ENCODE measurements at regions not wholly inside any gene's neighbourhood (a gene's known extent, or its start where the extent isn't known, plus 50 kb on each side); places are given as distances from the start of the nearest gene placed in this dataset.
A peak's percentile ranks its signal among the peaks of the same experiment; 100 is the strongest.

GRCh38 chr11:112593440-112593839 lies 332.8 kb upstream of the PLET1 start:
- no peak for DNase-seq

GRCh38 chr11:112596324-112596723 lies 335.7 kb upstream of the PLET1 start:
- no peak for DNase-seq

GRCh38 chr11:112597286-112597790 lies 336.7 kb upstream of the PLET1 start:
- DNase-seq = no peak

- DNase-seq = no peak
These were observed 338.6 kb upstream of the PLET1 start for GRCh38 chr11:112599265-112599664.

GRCh38 chr11:112599856-112600533 lies 339.3 kb upstream of the PLET1 start:
- no peak for DNase-seq

GRCh38 chr11:112605093-112605666 lies 344.5 kb upstream of the PLET1 start:
- DNase-seq = no peak

- DNase-seq = no peak
These were observed 346.0 kb upstream of the PLET1 start for GRCh38 chr11:112606656-112607055.

GRCh38 chr11:112608509-112608908 lies 347.8 kb upstream of the PLET1 start:
- DNase-seq = no peak

- DNase-seq = no peak
These were observed 349.8 kb upstream of the PLET1 start for GRCh38 chr11:112610494-112610893.

GRCh38 chr11:112610996-112611750 lies 350.0 kb upstream of the NCAM1 start:
- peak; percentile 11 for DNase-seq

- no peak for DNase-seq
These were observed 349.4 kb upstream of the NCAM1 start for GRCh38 chr11:112611771-112612170.

- no peak for DNase-seq
These were observed 348.9 kb upstream of the NCAM1 start for GRCh38 chr11:112612250-112612849.

GRCh38 chr11:112613051-112613972 lies 347.9 kb upstream of the NCAM1 start:
- peak; percentile 67 for DNase-seq

GRCh38 chr11:112614605-112615004 lies 346.6 kb upstream of the NCAM1 start:
- DNase-seq = no peak

GRCh38 chr11:112615238-112615637 lies 346.0 kb upstream of the NCAM1 start:
- DNase-seq = no peak

- no peak for DNase-seq
These were observed 345.3 kb upstream of the NCAM1 start for GRCh38 chr11:112615891-112616290.

- DNase-seq = no peak
These were observed 344.7 kb upstream of the NCAM1 start for GRCh38 chr11:112616327-112617097.

- DNase-seq = no peak
These were observed 344.2 kb upstream of the NCAM1 start for GRCh38 chr11:112617098-112617425.

GRCh38 chr11:112617977-112618826 lies 343.0 kb upstream of the NCAM1 start:
- DNase-seq = no peak

GRCh38 chr11:112619106-112619505 lies 342.1 kb upstream of the NCAM1 start:
- no peak for DNase-seq
